ENCODE measurements at regions not wholly inside any gene's neighbourhood (a gene's known extent, or its start where the extent isn't known, plus 50 kb on each side); places are given as distances from the start of the nearest gene placed in this dataset.

DNA sequence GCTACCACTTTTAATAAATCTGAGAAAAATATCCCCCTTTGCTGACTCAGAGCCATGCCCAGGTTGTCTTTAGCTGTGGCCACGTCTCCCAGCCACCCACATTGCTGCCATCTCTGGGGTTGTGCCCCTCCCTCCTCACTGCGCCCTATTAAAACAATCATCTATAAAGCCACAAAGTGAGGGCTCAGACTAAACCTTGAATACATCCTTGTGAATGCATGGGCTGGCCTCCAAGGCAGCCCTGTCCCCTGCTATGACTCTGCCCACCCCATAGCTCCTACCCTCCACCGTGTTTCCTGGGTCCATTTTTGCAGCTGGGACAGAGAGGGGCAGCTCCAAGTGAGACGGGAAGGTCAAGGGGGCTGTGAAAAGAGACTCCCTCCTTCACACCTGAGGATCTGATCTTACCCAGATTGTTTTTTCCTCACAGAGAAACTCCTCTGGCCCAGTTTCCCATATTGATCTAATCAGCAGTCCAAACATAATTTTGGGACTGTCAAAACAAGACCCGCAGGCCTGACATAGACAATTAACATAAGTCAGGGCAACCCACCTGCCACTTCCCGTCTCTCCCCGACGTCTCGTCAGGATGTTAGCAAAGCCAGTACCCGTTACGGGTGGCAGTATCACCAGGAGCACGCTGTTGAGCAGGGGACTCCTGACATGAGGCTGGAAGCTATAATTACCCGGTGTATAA, 199.0 kb downstream of the KATNAL1 start:
- DNase-seq (ENCODE audit: low read depth in 4 of 4, low spot score in 2 of 4), result no peak

DNA sequence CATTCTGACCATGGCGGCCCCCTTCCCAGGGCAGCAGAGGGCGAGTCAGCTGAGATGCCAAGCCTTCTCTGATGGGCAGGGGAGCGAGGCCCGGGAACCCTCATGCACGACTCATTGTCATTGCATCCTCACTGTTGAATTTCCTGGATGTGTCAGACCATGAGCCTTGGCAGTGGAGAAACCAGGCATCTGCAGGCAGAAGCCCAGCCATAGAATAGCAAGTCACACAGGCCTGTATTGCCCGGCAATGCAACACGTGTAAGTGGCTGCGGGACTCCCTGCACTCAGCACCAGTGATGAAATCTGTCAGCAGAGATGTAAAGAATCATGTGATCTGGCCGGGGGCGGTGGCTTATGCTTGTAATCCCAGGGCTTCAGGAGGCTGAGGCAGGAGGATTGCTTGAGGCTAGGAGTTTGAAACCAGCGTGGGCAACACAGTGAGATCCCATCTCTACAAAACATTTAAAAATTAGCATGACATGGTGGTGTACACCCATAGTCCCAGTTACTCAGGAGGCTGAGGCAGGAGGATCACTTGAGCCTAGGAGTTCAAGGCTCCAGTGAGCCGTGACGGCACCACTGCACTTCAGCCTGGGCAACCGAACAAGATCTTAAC, 199.7 kb downstream of the KATNAL1 start:
- no peak for DNase-seq (ENCODE audit: low read depth in 4 of 4, low spot score in 2 of 4)

DNA sequence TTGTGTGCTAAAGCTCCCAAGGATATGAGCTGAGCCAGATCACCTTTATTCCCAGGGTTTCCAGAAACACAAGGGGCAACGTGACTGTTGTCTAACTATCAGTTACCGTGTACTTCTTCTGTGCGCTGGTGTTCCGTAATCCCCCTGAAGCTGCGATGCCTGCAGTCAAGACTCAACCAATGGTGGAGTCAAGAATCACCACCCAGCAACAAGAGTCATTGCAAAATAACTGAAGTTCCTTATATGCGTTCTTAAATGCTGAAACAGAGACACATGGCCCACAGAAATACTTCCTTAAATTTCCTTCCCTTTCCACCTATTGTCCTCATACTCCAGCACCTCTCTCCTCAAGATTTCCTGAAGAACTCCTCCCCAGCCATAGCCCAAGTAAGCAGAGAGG, 200.2 kb downstream of the KATNAL1 start:
- no peak for DNase-seq (ENCODE audit: low read depth in 4 of 4, low spot score in 2 of 4)

DNA sequence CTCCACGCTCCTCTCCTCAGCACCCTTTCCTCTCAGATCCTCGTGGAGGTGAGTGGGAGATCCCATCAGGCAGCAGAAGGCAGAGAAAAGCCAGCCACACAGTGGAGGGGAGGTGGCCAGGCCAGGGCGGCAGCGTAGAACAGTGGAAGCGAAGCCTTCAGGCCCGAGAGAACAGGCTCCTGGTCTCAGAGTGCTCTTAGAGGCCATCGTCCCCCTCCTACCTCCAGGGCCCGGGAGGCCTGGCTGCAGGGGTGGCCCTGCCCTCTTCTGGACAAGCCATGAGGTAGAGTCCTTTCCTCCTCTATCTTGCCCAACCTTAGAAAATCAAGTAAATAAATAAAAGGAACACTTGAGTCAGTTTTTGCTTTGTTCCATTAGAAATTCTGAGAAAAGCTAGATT, 202.0 kb downstream of the KATNAL1 start:
- DNase-seq (ENCODE audit: low read depth in 4 of 4, low spot score in 2 of 4), result no peak

DNA sequence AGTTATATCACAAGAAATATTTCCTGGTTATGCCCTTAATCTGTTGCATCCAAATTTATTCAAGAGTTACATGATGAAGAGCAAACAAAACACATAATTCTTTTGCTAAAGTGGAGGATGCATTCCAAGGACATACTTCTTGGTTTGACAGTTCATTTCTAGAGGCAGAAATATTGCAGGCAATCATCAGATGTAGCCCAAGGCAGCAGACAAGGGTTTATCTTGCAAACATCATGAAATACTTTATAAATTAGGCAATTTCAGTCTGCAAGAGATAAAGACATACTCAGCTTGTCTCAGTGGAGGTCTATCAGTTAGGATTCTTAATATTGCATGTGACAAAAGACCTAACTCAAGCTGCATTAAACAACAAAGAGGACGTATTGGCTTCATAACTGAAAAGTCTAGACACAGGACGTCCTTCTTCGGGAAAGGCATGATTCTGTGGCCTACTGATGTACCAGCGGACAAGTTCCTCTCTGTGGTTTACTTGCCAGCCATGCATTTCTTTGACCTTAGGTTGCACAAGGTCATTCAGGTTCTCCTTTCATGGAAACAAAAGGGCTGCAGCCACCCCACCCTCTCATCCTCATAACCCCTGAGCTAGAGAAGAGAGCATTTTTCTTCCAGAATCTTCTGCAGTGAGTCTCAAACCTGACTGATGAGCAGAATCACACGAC, 204.1 kb downstream of the KATNAL1 start:
- no peak for DNase-seq (ENCODE audit: low read depth in 4 of 4, low spot score in 2 of 4)

DNA sequence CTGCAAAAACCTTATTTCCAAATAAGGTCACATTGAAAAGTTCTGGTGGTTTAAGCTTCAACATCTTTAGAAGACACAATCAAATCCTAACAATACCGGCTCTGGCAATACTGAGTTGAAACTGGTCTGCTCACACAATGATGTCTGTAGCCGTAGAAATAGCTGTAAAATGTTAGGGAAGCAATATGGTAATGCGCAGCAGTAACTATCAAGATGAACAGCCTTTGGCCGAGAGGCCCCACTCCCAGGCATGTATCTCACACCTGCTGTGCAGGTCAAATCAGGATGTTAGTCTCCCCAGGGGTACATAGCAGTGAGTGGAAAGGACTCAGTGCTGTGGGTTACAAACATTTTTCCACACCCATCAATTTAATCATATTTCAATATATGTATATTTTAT, 207.1 kb downstream of the KATNAL1 start:
- no peak for DNase-seq (ENCODE audit: low read depth in 4 of 4, low spot score in 2 of 4)

DNA sequence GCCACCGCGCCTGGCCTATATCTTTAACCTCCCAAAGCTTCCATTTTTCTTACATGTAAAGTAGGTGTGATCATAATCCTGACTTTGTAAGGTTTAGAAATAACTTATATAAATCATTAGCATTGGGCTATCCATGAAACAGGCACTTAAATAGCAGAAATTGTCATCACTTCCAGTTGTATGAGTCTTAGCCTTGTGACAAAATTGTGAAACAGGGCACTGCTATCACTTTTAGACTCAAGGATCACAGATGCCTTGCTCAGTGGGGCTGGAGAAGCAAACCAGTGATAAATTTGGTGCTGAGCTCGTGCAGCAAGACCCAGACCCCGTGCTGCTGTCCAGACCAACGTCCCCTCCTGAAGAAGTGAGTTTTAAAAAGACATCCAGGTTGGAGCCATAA, 209.7 kb downstream of the KATNAL1 start:
- DNase-seq (ENCODE audit: low read depth in 4 of 4, low spot score in 2 of 4), result no peak

DNA sequence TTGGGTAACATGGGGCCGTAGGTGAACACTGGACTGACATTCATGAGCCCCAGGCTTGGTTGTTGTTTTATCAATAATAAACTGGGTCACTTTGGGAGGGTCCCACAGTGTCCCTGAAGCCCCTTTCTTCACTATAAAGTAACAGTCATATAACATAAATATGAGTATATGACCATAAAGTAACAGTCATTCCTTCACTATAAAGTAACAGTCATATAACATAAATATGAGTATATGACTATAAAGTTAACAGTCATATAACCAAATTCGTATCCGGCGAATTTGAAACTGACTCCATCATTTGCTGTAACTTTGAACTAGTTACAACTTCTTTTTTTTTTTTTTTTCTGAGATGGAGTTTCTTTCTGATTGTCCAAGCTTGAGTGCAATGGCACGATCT, 210.3 kb downstream of the KATNAL1 start:
- no peak for DNase-seq (ENCODE audit: low read depth in 4 of 4, low spot score in 2 of 4)

DNA sequence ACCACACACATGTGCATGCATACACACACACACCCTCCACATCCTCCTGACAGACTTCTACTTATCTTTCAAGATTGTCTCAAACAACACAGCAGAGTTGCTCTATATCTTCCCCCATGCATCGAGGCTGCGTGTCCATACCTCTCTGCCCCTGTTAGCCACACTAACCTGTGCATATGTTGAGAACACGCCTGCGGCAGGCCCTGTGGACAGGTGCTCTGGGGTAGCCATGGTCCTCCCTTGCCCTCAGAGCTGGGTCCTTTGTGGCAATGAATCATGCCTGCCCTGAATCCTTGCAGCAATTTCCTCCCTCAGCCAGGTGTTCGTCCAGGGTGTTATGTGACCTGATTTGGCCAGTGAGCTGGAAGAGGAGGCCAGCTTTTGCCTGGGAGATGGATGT, 213.3 kb downstream of the KATNAL1 start:
- no peak for DNase-seq (ENCODE audit: low read depth in 4 of 4, low spot score in 2 of 4)

DNA sequence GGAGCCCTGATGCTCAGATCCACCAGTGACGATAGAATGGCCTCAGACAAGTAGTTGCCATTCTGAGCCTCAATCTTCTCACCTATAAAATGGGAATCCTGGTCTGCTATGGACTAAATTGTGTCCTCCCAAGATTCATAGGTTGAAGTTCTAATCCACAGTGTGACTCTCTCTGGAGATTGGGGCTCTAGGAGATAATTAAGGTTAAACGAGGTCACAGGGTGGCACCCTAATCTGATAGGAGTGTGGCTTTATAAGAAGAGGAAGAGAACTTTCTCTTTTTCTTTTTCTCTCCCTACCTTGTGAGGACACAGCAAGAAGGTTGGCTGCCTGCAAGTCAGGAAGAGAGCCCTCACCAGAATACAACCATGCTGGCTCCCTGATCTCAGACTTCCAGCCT, 214.1 kb downstream of the KATNAL1 start:
- no peak for DNase-seq (ENCODE audit: low read depth in 4 of 4, low spot score in 2 of 4)

DNA sequence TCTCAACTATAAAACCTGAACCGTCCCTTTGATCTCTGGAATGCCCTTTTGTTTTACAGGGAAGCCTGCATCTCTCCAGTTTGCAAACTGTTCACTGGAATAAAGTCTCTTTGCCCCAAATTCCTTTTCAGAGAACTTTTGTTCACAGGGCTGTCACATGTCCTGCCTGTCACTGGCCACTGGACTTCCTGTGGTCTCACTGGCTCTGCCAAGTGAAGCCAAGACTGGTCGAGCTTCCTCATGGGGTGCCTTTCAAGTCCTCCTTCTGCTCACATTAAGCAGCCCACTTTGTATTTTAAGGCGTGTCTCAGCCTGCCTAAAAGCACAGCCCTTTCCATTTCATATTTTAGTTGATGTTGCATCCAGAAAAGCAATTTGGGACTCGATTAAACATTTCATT, 215.7 kb downstream of the KATNAL1 start:
- no peak for DNase-seq (ENCODE audit: low read depth in 4 of 4, low spot score in 2 of 4)

DNA sequence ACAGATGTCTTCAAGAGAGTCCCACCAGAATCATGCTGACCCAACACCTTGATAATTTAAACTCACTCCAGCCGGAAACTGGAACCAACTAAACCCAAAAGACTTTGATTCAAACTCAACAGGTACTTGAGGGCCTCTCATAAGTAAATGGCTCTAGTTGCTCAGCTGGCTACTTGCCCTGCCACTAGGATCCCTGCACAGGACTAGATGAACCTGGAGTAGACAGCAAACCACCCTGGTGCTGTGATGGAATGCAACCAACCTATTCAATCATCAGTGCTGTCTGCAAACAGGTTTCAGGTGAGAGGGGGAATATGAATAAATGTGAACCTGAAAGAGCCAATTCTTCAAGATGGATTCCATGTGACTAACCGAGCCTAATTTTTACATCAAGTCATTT, 216.3 kb downstream of the KATNAL1 start:
- DNase-seq (ENCODE audit: low read depth in 4 of 4, low spot score in 2 of 4), result no peak

DNA sequence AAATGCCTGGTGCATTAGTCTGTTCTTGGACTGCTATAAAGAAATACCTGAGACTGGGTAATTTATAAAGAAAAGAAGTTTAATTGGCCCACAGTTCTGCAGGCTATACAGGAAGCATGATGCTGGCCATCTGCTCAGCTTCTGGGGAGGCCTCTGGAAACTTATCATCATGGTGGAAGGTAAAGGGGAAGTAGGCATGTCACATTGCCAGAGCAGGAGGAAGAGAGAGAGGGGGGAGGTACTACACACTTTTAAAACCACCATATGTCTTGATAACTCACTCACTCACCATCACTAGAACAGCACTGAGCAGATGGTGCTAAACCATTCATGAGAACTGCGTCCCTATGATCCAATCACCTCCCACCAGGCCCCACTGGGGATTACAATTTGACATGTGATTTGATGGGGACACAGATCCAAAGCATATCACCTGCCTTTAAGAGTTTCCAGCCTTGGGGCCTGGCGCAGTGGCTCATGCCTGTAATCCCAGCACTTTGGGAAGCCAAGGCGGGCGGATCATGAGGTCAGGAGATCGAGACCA, 219.0 kb downstream of the KATNAL1 start:
- DNase-seq (ENCODE audit: low read depth in 4 of 4, low spot score in 2 of 4), result no peak

DNA sequence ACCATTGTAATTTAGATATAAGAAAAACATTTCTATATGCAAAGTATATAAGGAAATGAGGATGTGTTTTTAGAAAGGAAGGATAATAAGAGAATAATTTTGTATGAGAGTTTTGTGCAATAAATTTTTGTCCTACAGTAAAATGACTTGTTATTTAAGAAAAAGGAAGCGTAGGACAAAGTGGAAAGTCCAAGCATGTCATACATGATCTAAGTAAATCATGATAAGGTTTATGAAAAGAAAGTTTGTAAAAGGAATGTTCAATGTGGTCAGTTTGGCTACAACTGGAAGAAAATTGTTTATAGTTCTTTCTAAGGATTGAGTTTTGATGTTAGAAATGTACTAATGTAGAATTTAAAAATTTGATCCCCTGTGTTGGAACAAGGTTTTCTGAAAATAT, 222.3 kb downstream of the KATNAL1 start:
- DNase-seq (ENCODE audit: low read depth in 4 of 4, low spot score in 2 of 4), result no peak

DNA sequence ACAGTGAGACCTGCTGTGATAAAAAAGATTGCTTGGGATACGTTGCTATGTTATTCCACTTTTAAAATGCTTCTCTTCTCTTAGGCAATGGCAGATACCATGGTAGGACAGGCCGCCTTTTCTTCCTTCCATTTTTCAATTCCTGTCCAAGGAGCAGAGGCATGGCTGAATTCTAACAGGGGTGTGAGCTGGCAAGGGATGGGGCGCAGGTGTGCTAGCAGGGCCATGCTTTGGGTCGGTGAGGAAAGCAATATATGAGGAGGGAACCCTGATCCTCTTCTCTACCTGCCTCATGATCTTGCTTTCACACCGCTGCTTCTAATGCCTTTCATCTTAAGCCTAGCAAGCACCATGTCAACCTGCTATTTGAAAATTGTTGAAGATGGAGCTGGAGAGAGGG, 225.0 kb downstream of the KATNAL1 start:
- DNase-seq (ENCODE audit: low read depth in 4 of 4, low spot score in 2 of 4), result no peak

DNA sequence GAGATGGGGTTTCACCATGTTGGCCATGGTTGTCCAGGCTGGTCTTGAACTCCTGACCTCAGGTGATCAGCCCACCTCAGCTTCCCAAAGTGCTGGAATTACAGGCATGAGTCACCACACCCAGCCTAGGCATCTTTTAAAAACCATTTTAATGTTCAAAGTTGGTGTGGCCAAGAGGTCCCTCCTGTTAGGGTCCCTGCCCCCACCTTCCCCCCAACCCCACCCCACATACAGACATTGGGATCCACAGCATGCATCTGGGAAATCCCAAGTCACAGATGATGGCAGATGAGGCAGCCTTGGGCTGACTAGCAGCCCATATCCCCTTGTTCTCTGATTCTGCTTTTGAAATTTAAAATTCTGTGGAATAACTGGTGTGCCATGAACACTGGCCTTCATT, 226.0 kb downstream of the KATNAL1 start:
- DNase-seq (ENCODE audit: low read depth in 4 of 4, low spot score in 2 of 4), result no peak

DNA sequence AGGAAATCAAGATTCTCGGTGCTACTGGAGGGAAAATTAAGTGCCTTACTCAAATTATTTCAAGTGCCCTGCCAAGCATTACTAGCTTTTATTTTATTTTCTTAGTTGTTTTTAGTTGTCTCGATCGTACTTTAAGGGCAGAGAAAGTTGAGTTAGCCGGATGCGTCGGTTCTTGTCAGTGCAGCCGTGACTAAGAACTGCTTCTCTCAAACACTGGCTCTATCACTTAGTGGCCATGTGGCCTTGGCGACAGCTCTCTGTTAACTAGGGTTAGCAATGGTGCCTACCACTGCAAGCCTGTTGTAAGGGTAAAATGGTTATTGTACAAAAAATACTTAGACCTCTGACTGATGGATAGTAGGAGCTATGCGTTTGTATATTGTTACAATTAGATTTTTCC, 227.8 kb downstream of the KATNAL1 start:
- DNase-seq (ENCODE audit: low read depth in 4 of 4, low spot score in 2 of 4), result no peak

DNA sequence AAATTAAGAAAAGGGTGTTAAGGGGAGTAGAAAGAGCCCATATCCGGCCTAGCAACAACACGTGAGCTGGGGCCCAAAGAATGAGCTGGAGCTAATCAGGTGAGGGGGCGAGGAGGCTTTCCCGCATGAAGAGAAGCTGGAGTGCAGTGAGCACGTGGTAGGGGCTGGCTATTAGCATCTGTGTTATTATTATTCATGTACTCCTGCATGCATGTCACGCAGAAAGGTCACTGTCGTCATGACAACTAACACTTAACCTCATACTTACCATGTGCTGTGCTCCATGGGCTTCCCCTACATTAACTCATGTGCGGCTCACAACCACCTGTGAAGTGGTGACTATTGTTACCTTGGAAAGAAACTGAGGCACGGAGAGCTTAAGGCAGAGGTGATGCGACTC, 227.6 kb upstream of the UBL3 start:
- DNase-seq (ENCODE audit: low read depth in 4 of 4, low spot score in 2 of 4), result no peak

DNA sequence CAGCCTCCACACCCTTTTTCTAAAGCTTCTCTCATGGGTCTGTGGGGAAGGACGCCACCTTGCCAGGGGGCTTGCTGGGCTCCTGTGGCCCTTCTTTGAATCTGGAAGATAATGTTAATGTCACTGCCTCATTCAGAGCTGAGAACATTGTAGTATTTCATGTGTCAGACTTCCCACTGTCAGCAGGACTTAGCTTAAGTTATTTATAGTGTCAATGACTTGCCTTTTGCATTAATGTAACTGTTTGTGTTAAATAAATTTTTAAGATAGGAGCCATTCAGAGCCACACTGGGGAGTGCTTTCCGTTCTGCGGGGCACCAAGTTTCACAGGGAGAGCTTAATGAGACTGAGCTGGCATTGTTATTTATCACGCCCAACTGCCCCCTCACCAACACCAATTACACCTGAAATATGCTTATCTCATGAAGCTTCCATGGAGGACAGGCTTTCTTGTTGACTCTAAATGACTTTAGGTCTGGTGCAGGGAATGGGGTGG, 226.9 kb upstream of the UBL3 start:
- no peak for DNase-seq (ENCODE audit: low read depth in 4 of 4, low spot score in 2 of 4)

DNA sequence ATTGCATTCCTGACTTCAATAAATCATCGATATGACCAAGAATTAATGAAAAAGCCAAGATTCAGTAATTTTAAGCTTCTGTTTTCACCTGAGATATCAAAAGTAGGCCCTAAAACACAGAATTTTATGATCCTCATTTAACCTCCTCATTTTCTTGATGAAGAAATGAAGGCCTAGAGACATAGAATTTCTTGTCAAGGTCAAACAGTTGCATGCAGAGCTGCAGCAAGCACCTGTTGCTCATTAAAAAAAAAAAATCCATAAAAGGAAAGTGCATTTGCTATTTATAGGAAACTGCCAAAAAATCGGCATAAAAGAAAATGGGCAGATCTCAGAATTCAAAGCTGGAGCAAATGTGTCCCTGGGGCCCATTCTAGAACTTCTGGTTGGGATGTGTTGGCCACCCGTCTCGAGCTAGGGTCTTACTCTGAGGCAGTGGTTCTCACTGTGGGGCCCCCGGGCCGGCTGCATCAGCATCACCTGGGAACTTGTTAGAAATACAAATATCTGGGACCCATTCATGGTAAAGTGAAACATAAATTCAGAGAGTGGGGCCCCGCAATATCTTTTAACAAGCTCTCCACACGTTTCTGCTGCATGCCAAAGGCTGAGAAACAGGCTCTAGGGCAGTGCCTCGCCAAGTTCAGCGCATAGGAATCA, 224.7 kb upstream of the UBL3 start:
- DNase-seq (ENCODE audit: low read depth in 4 of 4, low spot score in 2 of 4), result no peak

DNA sequence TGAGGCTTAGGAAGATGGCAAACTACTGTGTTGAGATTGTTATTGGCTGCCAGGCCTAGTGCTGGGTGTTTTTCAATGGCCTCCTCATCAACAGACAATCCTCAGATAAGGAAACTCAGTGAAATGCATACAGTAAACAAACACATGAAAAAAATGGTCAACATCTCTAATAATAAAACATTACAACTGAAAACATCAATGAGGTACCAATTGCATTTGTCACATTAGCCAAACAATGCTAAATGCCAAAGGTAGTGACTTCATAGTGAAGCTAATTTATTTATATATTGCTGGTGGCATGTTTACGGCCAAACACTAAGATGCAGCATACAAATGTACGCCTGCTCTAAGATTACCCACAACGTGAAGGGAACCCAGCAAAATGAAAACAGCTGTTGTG, 224.0 kb upstream of the UBL3 start:
- no peak for DNase-seq (ENCODE audit: low read depth in 4 of 4, low spot score in 2 of 4)
